ENCODE measurements at regions not wholly inside any gene's neighbourhood (a gene's known extent, or its start where the extent isn't known, plus 50 kb on each side); places are given as distances from the start of the nearest gene placed in this dataset.

DNA sequence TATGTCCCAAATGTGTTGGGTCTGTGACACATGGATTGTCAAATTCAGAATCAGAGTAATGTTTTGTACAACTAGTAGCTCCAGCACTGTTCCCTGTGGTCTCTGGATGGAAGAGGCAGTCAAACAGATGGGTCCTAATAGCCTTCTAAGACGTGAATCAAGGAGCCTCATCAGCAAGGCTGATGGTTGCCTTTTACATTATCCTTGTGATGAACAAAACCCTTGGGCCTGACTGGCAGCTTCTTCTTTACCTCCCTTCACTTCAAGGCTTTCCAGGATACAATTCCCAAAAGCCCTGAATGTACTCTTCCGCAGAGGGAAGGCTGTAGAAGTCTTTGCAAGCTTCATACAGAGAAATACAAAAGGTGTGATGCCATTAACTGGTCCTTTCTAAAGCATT is 633.3 kb downstream of the USP25 start:
- DNase-seq (ENCODE audit: low read depth): no peak

DNA sequence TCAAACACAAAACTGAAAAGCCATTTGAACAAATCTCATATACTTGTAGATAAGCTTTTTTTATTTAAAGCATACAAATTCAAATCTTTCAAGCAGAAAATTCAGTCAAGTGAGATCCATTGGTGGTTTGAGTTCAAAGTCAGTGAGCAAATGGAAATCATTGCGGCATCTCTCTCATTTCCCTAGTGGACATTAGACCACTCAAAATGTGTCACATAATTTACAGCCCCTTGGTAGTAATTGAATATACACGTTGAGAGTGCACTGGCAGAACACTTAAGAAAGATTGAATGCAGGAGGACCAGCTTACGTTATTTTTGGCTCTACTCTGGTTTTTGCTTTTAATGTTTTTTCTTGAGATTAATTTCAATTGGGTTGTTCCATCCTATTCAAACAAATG is 633.7 kb downstream of the USP25 start:
- no peak for DNase-seq (ENCODE audit: low read depth)

DNA sequence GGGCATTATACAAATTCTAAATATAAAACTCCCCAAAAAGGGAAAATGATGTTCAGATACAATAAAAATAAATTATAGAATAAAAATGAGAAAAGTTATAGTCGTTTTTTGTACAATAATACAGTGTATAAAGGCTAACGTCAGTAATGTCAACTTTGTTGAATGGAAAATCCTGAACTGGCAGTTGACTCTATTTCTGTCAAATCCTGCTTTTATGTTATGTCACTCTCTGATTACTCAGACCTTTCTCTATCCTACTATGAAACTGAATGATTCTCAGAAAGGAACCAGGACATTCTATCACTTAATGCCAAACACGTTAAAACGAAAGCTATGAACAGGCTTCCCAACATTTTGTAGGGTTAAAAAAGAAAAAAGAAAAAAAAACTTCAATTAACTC is 636.4 kb downstream of the USP25 start:
- DNase-seq (ENCODE audit: low read depth): no peak

DNA sequence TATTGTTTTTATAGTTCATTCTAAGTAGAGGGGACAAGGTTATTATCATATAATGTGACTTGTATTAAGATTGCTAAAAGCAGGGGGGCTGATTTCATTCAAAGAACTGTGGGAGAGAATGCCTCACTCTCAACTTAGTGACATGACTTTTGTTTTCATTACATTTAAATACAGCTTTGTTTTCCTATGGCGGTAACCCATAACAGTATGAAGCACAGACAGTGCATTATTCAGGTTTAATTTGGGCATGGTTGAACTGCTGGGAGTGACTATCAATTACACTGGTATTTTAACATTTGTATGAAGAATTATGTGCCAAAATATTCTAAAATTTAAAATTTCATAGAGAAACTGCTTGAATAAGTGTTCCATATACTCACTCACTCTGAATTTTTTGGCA is 637.3 kb downstream of the USP25 start:
- no peak for DNase-seq (ENCODE audit: low read depth)

DNA sequence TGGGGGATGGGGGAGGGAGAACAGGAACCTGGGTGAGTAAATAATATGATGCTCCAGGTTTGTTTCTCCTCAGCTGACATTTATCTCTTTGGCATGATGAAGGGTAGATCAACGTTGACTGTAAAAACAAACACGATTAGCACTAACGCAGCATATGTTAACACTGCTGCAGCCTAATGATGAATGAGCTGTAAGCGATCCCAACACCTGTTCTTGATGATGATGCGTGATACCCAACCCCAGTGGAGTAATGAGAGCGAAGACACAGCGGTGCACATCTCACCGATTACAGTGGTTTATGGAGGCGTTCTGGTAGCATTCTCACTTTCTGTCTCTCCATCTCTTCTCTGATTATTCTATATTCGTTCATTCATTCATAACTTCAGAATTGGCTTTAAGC is 640.4 kb downstream of the USP25 start:
- DNase-seq (ENCODE audit: low read depth): no peak

DNA sequence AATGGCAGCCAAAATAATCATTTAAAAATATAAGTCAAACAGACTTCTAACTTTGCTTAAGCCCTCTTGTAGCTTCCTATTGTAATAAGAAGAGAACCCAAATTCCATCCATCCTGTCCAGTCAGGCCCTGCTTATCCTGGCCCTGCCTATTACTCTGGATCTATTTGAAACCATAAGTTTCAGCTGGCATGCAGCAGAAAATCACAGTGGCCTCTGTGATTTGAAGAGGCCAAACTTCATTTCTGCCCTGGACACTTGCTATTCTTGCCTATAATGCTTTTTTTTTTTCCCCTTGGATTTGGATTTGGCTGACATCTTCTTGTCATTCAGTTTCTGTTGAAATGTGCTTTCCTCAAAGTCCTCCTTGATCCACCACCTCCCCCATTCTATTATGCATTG is 642.8 kb downstream of the USP25 start:
- DNase-seq (ENCODE audit: low read depth): no peak

DNA sequence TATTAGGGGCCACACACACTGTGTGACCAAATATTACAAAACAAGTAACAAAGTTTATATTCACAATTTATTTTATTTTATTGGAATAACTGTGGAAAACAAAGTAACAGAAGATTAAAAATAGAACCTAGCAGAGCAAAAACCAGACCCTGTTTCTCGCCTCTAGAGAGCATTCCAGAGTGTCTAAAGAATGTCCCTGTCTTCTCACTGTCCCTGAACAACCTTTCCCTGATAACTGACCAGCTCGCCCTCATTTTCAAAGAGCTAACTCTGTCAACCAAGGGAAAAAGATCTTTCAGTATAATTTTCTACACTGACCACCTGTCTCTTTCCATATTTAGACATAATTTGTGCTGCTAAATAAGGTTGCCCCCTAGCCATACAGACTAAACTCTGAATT is 646.9 kb downstream of the USP25 start:
- no peak for DNase-seq (ENCODE audit: low read depth)

DNA sequence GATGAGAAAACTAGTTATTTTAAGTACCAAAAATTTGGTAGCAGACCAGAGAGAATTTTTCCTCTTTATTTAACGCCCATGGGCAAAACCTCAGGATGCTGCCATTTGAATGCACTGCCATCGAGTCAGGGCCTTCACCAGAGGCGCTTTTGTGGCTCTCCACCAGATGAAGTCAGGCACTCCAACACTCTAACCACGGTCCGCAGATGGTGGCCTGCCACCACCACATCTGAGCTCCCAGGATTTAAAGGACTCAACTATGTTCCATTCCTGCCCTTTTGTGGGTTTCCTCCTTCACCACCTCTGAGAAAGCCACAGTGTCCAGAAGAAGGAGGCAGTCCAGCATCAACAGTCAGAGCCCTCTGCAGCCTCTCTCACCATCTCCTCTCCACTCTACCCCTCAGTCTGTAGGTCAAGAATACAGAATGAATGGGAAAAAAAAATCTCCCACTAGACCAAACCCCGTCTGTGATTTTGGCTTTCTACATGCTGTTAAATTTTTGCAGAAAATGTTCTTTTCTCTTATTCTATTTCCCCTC is 647.4 kb downstream of the USP25 start:
- DNase-seq (ENCODE audit: low read depth): no peak

DNA sequence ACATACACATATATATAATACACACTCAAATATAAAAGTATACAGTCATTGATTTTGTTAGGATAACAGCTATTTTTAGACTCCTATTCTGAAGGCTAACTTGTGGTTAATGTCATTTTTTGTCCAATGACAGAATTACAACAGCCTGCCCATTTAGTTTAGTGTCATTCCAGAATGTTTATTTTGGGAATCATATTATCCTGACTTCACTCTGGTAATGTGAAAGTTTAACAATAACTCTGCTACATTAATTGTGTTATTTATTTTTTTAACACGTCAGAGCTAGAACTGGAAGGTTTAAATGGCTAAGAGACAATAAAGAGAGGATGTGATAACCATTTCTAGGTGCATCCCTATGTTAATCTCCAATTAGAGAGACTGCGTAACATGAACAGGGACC is 648.1 kb downstream of the USP25 start:
- no peak for DNase-seq (ENCODE audit: low read depth)

DNA sequence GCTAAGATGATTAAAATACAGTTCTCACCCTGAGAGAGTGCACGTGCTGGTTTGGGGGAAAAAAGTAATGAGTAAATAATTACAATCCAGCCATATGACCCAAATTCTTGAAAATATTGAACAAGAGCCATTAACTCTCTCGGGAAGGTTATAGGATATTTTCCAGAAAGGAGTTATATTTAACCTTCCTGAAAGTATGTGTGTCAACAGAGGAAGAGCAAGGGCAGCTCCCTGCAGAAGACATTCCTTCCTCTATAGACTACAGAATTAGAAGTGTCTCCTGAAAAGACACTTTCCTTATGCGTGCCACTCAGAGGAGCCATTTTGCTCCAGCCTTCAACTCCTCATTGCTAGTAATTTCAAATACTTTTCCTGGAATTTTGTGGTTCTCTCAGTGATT is 648.7 kb downstream of the USP25 start:
- DNase-seq (ENCODE audit: low read depth): no peak

DNA sequence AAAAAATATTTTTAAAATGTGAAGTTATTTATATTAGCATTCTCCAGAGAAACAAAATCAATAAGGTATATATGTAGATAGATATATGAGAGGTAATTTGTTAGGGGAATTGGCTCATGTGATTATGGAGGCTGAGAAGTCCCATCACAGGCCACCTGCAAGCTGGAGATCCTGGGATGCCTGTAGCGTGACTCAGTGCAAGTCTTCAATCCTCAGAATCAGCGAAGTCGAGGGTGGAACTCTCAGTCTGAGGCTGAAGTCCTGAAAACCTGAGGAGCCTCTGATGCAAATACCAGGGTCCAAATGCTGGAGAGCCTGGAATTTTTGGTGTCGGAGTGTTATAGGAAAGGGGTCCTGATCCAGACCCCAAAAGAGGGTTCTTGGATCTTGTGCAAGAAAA is 658.5 kb downstream of the USP25 start:
- no peak for DNase-seq (ENCODE audit: low read depth)

DNA sequence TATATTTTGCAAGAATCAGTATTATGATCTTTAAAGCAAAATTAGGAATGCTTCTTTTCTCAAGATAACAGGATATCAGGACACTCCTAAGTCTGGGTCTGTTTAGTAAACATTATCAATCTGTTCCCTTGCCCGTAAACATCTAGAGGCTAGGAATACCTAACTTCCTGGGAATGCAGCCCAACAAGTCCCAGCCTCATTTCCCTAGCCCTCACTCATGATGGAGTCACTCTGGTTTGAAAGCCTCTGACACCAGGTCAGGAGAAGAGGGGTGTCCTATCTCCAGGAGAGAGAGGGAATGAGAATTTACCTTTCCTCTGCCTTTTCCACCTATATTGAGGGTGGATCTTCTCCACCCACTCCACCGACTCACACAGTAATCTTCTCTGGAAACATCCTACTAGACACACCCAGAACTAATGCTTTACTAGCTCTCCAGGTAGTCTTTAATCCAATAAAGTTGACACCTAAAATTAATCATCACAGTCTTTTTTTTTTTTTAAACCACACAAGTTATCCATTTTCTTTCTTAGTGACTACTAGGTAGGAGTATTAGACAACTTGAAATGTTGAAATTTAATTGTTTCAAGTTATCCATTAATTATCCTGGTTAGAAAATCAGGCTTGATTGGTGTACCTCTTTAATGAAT is 659.3 kb downstream of the USP25 start:
- no peak for DNase-seq (ENCODE audit: low read depth)

DNA sequence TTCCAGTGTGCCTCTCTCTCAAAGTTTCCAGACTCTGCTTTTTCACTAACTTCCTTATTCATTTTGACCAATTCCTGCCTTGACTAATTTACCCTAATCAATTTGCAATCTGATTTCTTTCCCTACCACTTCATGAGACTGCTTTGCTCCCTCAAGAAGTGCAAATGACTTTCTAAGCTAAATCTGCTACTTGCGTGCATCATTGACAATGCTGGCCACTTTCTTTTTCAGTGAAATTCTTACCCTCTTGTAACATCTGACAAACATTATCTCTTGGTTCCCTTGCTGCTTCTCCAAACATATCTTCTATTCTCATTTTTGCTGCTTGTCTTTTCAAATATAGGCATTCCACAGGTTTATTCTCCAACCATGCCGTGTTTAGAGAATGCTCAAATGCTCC is 659.9 kb downstream of the USP25 start:
- DNase-seq (ENCODE audit: low read depth): no peak

DNA sequence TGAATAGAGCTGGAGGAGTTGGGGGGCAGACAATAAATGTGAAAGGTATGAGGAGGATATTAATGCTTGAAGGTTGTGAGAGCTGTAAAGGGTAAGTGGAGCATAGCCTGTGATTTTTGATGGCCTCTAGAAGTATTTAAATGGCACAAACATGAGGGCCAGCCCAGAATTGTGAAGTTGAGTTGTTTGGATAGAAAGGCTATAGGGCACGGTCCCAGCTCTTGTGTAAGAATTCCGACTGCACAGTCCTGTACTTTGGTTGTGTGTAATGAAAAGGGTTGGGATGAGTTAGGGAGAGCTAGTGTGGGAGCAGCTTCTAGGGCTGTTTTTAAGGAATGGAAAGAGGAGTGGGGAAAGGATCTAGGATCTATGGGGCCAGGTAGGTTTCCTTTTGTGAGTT is 665.5 kb downstream of the USP25 start:
- no peak for DNase-seq (ENCODE audit: low read depth)

DNA sequence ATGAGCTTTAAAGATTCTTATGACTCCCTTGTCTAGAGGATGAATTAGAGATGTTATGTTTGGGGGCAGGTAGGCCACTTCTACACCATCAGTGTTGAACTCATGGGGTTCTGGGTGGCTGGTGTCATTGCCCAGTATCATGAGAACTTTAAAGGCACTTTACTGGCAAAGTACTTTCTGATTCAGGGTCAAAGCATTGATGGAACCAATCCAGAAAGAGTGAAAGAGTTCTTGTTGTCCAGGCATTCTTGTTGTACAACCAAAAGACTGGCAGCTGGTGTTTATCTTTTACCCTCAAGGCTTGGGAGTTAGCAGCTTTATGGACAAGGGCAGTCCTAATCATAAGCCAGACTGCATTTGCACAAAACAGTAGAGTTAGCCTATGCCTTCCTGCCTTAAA is 673.0 kb downstream of the USP25 start:
- DNase-seq (ENCODE audit: low read depth): no peak

DNA sequence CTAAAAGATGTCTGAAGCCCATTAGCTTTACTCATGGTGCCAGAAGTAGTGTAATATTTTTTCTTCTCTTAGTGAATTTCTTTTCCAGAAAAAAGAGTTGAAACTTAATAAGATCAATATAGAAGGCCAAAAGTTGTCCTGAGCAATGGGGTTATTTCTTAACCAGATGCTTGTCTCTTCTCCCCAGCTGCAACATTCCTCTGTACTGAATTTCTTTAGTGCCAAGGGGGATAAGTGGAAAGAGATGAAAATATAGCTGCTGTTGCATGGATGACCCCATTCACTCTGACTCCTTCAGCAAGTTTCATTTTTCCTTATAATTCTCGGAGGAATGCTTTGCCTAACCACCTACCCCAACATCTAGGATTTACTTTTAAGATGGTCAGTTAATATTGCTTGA is 675.0 kb downstream of the USP25 start:
- no peak for DNase-seq (ENCODE audit: low read depth)

DNA sequence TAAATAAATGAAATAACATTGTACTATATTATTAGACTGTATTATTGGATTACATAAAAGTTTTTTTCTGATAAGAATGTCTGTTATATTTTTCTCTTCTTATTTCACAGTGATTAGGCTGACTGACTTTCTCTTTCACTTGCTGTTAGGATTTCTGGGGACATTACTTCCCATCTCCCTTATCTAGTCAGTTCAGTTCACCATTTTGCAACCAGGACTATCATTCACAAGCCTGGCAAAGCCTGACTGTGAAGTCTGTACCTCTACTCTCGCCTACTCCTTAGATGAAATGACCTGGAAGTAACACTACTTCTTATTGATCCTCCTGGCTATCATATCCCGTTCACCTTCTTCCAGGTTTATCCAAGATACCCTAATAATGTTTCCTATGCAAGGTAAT is 676.6 kb downstream of the USP25 start:
- DNase-seq (ENCODE audit: low read depth): no peak

DNA sequence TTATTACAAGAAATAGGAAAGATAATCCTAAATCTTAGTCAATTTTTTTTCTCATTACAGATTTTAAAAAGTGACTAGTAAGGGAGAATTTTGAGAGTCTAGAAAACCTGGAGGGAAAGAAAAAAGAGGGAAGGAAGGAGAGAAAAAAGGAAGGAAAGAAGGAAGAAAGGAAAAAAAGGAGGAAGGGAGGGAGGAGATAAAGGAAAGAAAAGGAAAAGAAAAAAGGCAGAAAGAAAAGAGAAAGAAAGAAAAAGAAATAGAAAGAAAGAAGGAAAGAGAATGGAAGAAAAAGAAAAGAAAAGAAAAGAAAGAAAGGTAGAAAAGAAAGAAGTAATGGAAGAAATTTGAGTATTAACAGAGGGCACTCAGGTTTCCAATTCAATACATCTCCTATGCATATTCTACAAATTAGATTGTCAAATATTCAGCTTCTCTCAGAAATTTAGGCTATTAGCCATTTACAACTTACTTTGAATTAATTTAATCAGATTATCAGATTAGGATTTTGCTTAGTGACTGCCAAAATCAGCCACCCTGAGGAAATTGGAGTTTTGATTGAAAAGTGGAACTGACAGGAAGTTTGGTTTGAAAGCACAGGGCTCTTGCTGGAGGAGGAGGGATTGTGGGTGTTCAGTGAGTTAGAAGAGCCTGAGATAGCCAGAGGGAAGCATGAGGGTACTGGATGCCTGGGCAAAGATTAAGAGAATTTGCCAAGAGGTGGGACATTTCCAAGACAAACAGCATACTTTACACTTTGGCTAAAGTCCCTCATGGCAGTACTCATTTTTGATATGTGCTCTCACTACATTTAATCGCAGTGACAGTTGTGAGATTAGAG is 677.8 kb downstream of the USP25 start:
- DNase-seq (ENCODE audit: low read depth): no peak

DNA sequence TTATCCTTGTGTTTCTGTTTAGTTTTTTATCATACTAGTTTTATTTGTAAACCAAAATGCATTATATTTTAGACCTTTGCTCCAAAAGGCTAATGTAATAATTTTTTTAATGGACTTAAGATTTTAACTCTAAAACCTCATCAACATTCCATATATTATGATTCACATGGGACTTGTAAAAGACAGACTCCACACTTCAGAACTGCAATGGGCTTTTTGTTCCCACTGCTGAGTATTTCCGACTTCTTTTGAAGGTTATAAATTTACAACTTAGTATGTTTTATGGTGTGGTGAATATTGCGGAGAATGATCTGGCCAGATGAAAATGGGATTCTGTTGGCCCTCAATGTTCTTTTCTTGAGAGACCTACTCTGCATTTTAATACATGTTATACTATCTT is 678.5 kb downstream of the USP25 start:
- no peak for DNase-seq (ENCODE audit: low read depth)

DNA sequence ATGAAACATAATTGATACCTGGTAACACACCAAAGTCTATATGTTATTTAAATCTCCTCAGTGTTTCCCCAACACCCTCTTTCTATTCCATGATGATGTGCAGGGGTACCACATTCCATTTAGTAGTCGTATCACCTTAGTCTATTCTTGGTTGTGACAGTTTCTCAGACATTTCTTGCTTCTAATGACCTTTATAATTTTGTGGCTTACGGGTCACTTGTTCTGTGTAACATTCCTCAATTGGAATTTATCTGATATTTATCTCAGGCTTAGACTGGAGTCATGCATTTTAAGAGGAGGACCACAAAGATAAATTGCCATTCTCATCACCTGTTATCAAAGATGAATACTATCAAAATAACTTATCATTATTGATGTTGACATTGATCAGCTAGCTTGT is 679.6 kb downstream of the USP25 start:
- DNase-seq (ENCODE audit: low read depth): no peak

DNA sequence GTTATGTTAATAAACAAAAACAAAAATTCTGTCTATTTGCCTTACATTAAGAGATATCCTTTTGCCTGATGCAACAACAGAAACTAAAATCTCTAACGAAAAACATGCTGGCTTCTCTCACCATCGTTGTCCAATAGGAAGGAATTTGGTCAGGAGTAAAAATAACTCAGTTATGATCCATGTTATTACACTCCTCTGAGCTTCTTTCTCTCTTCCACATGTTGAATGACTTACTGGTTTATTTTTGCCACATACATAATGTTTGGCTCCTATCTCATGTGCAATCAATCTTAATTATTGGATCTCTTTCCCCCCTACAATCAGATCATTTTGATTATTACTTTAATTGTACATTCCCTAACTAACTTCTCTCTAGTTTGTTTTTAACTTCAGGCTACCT is 688.4 kb downstream of the USP25 start:
- no peak for DNase-seq (ENCODE audit: low read depth)

DNA sequence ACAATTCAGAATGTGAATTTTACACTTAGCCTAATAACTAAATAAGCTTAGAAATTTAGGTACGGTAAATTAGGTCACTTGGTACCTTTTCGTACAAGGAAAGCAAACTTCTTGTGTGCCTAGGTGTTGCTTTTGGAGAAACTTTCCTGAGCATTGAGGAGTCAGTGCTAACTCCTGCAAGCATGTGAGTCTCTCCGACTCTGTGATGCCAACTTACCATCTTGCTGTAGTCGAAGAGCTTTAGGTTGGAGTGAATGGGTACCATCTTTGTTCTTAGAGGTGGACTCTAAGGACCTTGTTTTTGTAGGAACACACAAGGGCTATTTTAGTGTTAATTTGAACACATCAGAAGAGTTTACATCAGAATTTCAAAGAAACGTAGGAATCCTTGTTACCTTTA is 688.9 kb downstream of the USP25 start:
- DNase-seq (ENCODE audit: low read depth): no peak

DNA sequence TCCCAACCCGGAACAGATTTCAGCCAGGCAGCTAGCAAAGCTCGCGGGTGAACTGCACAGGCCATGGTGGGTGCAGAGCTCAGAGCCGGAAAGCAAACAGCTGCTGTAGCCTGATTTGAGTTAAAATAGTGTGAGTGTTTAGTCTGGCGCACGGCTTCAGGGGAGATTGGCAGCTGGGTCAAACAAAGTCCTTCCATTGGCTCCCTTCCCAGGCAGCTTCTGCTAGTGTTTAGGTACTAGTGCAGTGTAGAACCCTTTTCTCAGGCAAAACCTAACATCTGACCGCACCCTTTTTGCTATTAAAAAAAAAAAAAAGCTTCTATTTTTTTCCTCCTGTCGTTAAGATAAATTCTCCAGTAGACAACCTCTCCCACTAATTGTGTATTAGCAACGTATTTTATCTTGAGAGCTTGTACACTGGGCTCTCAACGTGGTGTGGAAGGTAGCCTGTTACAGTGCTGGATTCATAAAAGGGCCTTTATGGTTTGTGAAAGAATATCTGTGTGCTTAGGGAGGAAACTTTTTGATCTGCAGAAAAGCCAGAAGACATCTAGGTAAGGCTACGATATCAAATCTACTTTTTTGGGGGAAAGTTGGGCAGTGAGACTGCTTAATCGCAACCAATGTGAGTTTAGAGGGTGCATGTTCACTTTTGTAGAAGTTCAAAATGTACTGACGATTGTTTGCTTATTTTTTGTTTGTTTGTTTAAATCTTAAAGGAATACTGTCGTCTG is 689.6 kb downstream of the USP25 start:
- peak; percentile 55 for DNase-seq (ENCODE audit: low read depth)
